Adrenal gland (tissue), 5 donors: ENCODE measurements at regions not wholly inside any gene's neighbourhood (a gene's known extent, or its start where the extent isn't known, plus 50 kb on each side); places are given as distances from the start of the nearest gene placed in this dataset.

ENCODE experiments used
- POLR2A ChIP-seq, 2 donors: fragments of 450-650 bp; IDR thresholded peaks; one replicate each; pipeline ENCODE4 v1.6.1; 2017; ENCODE audit warnings: antibody characterized with exemption in 2 of 2, mild to moderate bottlenecking in 2 of 2, moderate library complexity in 1 of 2
- TF ChIP-seq, protein P1 (sequence below), 6 experiments: fragments of 450-650 bp in 4 of 6; fragments of 200-600 bp in 2 of 6; sonication (generic) in 1 of 6; IDR thresholded peaks; 1 replicate in 5 of 6; 2 replicates in 1 of 6; pipeline versions ENCODE4 v1.5.1 to v1.8.0; 2016 to 2021; ENCODE audit warnings: antibody characterized with exemption in 6 of 6, mild to moderate bottlenecking in 2 of 6, moderate library complexity in 1 of 6
- donor health status: DM: no; HTN: no; CAD: no.

- TF ChIP-seq, protein P1, sequence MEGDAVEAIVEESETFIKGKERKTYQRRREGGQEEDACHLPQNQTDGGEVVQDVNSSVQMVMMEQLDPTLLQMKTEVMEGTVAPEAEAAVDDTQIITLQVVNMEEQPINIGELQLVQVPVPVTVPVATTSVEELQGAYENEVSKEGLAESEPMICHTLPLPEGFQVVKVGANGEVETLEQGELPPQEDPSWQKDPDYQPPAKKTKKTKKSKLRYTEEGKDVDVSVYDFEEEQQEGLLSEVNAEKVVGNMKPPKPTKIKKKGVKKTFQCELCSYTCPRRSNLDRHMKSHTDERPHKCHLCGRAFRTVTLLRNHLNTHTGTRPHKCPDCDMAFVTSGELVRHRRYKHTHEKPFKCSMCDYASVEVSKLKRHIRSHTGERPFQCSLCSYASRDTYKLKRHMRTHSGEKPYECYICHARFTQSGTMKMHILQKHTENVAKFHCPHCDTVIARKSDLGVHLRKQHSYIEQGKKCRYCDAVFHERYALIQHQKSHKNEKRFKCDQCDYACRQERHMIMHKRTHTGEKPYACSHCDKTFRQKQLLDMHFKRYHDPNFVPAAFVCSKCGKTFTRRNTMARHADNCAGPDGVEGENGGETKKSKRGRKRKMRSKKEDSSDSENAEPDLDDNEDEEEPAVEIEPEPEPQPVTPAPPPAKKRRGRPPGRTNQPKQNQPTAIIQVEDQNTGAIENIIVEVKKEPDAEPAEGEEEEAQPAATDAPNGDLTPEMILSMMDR (IDR thresholded peaks at IDR 0.05): no peak
- TF ChIP-seq POLR2A (IDR thresholded peaks at IDR 0.05): no peak
Observed at GRCh38 chr7:79610748-79611304, 157.4 kb upstream of the MAGI2 start.
